Loucy (cell line): ENCODE measurements at regions not wholly inside any gene's neighbourhood (a gene's known extent, or its start where the extent isn't known, plus 50 kb on each side); places are given as distances from the start of the nearest gene placed in this dataset.

Source experiments
- EZH2phosphoT487 ChIP-seq: fragments of 200-600 bp; IDR thresholded peaks from 2 replicates; pipeline ENCODE4 v1.6.1; 2018; ENCODE audit warnings: antibody characterized with exemption, mild to moderate bottlenecking, moderate library complexity, borderline replicate concordance
- TF ChIP-seq, protein P1 (sequence below): fragments of 200-600 bp; sonication (generic); conservative IDR thresholded peaks from 2 replicates; pipeline ENCODE4 v1.5.1; 2014; ENCODE audit warnings: mild to moderate bottlenecking, antibody characterized with exemption, low read length

- TF ChIP-seq, protein P1, sequence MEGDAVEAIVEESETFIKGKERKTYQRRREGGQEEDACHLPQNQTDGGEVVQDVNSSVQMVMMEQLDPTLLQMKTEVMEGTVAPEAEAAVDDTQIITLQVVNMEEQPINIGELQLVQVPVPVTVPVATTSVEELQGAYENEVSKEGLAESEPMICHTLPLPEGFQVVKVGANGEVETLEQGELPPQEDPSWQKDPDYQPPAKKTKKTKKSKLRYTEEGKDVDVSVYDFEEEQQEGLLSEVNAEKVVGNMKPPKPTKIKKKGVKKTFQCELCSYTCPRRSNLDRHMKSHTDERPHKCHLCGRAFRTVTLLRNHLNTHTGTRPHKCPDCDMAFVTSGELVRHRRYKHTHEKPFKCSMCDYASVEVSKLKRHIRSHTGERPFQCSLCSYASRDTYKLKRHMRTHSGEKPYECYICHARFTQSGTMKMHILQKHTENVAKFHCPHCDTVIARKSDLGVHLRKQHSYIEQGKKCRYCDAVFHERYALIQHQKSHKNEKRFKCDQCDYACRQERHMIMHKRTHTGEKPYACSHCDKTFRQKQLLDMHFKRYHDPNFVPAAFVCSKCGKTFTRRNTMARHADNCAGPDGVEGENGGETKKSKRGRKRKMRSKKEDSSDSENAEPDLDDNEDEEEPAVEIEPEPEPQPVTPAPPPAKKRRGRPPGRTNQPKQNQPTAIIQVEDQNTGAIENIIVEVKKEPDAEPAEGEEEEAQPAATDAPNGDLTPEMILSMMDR: no peak
- TF ChIP-seq EZH2phosphoT487: no peak
Measured at GRCh38 chr7:131119381-131119780, 208.3 kb upstream of the MKLN1 start.
